GM19023 (cell line): ENCODE measurements at regions not wholly inside any gene's neighbourhood (a gene's known extent, or its start where the extent isn't known, plus 50 kb on each side); places are given as distances from the start of the nearest gene placed in this dataset.

Source experiments
- ATAC-seq: cut with Tn5 transposase; IDR thresholded peaks from one replicate; pipeline ENCODE4 v1.9.1; 2021; ENCODE audit warnings: mild to moderate bottlenecking, moderate library complexity; ENCODE audit not compliant: unreplicated experiment

DNA sequence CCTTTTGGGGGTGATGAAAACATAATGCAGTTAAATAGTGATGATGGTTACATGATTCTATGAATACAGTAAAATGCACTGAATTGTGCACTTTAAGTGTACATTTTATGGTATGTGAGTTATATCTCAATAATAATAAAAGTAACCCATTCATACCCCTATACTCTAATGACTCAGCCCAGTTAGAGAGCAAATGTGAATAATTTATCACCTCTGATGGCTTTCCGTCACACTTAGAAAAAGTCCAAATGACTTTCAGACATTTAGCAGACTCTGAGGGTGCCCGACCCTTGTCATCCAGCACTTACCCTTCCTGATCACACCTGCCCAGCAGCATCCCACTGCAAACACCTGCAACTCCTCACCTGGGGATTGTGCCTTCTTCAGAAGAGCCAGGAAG is 148.1 kb upstream of the MAF start:
- no peak for ATAC-seq

GRCh38 chr16:79747688-79748087 is 147.2 kb upstream of the MAF start:
- ATAC-seq, result no peak

DNA sequence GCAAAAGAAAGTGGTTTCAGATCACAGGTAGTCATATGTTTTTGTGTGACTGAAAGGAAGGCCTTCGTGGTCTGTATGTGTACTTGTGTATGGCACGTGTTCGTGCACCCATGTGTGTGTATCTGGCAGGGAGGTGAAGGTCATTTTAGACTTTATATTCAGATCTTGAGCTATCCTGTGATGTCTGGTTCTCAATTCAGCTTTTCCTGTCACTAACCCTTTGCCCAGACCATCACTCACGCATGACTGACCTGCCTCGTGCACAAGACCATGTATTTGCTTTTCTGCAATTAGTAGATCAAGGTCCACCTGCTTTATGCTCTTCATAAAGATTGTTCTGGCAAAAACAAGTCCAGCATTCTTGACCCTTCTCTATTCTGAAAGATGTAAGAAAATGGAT is 139.7 kb upstream of the MAF start:
- no peak for ATAC-seq

DNA sequence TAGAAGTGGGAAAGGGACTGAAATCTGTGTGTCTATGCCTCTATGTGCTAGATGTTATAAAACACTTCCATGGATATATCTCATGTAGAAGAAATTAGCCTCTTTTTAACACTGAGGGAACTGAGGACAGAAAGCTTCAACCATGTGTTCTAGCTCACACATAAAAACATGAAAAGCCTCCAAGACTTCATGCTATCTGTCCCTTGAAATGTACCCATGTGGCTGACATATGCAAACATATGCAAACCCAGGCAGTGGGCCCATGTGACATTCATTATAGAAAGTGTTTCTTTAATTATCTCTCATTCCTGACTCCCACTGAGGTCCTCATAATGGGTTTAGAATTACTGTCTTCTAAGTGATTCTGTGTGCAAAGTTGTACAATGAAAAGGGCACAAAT is 134.7 kb upstream of the MAF start:
- no peak for ATAC-seq

GRCh38 chr16:79734721-79735120 is 134.2 kb upstream of the MAF start:
- no peak for ATAC-seq

DNA sequence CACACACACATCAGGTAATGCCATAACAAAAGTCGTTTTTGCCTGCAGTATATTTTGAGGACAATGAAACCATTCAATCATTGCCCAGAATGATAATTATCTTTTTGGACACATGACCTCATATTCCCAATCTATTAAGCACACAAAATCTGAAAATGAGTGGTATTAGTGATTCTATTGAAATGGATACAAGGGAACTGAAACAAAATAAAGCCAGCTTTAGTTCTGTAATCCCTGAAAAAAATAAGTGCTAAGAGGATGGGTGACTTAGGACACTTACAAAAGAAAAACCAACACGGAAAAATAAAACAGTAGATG is 128.3 kb upstream of the MAF start:
- no peak for ATAC-seq

DNA sequence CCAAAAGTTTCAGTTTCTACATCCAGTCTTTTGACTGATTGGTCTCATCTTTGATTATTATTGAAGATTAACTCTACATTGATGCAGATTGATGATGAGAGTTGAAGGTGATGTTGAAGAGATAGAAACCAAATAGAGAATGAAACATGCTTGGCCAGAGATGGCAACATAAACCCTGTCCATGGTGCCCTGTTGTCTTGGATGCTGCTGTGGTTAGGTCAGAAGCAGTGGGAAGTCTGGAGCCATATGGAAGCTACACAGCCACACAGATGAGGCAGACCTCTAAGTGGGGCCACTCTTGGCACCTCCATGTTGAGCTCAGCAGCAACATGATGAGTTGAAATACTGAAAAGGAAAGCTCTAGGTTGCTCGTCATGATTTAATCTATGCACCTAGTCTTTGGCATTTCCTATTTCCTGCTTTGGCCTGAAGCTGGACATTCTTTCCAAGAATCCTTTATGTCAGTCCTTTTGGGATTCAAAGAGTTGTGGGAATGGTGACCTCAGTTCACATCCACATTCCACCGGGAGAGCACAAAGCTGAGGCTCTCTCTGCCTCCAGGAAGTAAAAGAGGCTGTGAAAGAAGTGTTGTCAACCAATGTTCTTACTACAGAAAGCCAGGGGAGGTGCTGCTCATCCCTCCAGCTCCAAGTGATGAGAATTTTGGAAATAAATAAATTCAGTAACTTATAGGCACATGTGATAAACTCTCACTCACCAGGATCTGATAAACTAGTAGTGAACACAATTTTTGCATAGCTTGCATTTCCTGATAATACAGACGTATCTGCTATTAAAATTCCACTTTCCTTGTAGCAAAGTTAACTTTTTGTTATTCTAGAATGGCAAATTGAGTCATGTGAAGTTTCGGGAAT is 127.7 kb upstream of the MAF start:
- ATAC-seq, result no peak

DNA sequence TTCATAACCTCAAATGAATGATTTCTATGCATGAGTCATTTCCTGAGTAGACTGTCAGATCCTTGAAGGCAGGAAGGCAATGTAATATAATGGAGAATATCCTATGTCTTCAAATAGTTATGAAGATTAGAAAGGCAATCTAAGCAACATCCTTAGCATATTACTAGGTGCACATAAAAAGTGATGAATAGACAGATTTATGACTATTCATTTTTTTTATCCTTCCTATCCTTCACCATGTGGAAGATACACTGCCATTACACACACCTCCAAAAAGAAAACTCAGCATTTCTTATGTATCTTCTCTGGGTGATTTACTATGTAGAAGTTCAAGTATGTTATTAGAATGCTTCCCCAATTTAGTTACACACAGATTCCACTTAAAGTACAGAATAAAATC is 126.4 kb upstream of the MAF start:
- no peak for ATAC-seq

GRCh38 chr16:79725051-79725450 is 124.5 kb upstream of the MAF start:
- no peak for ATAC-seq

DNA sequence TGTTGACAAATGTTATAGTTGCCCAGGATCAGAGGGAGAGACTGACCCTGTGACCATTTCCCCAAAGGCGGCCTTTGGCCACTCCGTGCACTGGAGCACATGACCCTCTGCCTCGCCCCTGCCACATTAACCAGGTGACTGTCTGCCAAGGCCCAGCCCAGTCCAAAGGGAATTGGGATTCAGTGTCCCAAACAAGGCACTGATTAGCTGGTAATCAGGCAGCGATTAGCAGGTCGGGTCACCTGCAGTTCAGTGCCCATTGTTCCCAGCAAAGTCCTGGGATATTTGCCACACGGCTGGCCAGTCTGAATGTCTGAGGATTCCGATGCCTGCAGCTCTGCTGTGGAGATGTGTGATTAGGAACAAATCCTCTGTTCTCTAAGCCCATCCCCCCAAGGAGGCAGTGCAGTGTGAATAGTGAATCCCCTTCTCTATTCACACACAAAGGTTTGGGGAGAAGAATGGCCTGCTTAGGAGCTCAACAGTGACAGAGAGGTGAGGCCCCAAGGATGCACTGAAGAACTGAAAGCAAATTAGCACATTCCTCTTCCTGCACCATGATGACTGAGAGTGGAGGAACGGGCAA is 123.1 kb upstream of the MAF start:
- no peak for ATAC-seq

- ATAC-seq, result no peak
Measured at GRCh38 chr16:79721270-79721669, 120.7 kb upstream of the MAF start.

DNA sequence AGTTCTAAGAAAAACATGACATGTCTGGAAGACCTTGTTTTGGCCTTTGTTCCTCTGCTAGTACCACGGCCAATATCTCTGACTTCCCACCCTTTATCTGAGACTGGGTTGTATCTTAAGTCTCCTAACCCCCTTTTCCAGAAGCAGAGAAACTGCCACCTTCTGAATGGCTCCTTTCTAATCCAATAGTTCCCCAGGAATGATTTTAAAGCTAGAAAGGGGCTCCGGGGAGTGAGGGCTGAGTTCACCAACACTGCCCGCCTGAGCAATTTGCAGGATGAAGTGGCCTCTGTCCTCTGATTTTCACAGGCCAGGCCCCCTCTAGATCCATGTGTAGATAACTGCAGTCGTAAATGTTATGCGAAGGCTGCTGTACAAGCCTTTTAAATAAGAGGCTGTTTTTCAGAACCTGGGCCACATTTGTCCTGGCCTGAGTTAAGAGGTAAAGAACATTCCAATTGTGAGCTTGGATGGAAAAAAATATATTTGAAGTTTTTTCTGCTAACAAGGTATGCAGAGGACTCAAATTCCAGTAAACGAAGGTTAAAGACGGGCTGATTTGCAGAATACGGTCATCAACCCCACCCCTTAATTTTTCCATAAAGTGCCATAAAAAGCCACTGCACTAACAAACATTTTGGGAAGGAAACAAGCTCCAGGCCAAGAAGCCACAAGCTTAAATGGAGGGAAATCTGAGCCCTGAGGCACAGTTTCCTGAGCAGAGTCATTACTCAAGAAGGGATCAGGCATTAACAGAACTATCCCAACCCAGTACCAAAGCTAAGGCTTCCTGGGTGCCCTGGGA is 117.0 kb upstream of the MAF start:
- ATAC-seq, result no peak

GRCh38 chr16:79716645-79717332 is 116.3 kb upstream of the MAF start:
- ATAC-seq, result no peak

GRCh38 chr16:79715061-79715460 is 114.5 kb upstream of the MAF start:
- ATAC-seq, result no peak

- no peak for ATAC-seq
Measured at GRCh38 chr16:79714440-79714839, 113.9 kb upstream of the MAF start.

DNA sequence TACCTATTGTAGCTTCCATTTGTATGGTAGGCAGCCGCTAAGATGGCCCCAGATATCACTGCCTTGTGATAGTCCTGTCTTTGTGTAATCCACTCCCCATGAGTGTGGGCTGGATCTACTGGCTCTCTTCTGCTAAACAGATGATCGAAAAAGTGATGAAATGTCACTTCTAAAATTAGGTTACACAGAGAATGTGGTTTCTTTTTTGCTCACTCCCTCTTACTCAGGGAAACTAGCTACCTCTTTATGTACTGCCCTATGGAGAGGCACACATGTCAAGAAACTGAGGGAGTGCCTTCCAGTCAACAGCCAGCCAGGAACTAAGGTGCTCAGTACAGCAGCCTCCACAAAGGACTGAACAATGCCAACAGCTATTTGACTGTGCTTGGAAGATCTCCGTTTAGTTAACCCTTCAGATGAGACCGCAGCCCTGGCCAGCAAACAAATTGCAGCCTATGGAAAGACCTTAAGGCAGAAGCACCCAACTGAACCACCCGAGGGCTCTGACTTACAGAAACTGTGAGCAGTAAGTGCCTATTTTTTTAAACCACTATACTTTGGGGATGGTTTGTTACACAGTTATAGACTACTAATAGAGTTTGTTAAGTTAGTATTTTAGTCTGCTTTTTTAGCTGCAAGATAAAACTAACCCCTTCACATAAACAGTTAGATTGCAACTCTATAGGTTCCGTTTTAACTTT is 113.2 kb upstream of the MAF start:
- no peak for ATAC-seq

GRCh38 chr16:79712276-79712675 is 111.7 kb upstream of the MAF start:
- ATAC-seq, result no peak

DNA sequence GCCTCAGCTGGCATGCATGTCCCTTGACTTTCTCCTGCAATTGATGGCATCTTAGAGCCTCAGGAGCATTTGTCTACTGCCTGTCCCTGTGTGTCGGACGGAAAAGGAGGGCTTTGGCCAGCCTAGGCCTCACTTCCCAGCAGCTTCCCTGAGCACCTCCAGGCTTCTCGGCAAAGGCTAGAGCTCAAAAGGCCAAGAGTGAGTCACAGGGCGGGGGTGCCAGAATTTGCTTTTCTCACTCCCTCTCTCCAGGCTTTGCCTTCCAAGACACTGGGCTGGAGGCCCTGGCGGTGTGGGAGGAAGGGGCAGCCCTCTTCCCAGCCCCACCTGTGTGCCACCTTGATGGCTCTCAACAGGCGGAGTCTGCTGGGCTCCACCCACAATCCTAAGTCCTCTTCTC is 107.3 kb upstream of the MAF start:
- no peak for ATAC-seq

DNA sequence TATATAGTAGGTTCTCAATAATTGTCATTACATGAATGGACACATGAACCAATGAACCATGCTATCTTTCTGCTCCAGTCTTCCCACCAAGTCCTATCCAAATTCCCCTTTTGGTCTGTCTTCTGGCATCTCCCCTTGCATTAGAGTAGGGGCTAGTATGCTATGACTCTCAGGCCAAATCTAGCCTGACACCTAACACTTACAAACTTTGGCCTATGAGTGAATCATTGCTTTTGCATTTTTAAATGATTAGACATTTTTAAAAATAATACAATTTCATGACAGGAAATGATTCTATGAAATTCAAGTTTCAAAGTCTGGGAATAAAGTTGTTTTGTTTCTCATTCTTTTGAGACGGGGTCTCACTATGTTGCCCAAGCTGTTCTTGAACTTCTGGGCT is 102.5 kb upstream of the MAF start:
- no peak for ATAC-seq

- ATAC-seq, result no peak
Measured at GRCh38 chr16:79698341-79698753, 97.8 kb upstream of the MAF start.

DNA sequence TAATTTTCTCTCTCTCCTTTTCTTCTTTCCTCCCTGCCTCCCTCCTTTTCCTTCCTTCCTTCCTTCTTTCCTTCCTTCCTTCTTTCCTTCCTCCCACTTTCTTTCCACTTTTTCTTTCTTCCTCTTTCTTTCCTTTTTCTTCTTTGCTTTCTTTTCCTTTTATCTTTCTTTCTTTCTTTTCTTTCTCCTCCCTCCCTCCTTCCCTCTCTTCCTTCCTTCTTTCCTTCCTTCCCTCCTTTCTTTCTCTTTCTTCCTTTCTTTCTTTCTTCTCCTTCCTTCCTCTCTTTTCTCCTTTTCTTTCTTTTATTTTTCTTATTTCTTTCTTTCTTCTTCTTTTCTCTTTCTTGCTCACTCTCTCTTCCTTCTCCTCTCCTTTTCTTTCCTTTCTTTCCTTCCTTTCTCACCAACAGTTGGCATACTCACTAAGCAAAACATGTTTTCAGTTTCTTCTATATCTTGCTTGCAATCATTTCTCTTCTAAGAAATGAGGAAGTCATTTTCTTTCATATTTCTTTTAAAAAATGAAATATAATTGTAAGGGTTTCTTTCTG is 97.1 kb upstream of the MAF start:
- ATAC-seq, result no peak
